PC-9 (cell line): ENCODE measurements at regions not wholly inside any gene's neighbourhood (a gene's known extent, or its start where the extent isn't known, plus 50 kb on each side); places are given as distances from the start of the nearest gene placed in this dataset.

ENCODE experiments used
- BruUV-seq: library from RNA; stranded (reverse); fragments of 400-500 nt; replicated peaks from 2 replicates; lab custom pipeline; 2021; lab: Mats Ljungman, UMichigan
- CTCF ChIA-PET: fragments of 300-600 bp; sonication (Branson Sonifier 250); formaldehyde crosslinking; loops from one replicate; lab custom pipeline; 2022; ENCODE audit warnings: antibody characterized with exemption; lab: Charles Lee
- POLR2A ChIA-PET: fragments of 300-600 bp; sonication (Branson Sonifier 250); formaldehyde crosslinking; loops from one replicate; lab custom pipeline; 2022; ENCODE audit warnings: antibody characterized with exemption; ENCODE audit not compliant: unreplicated experiment; lab: Charles Lee
- DNase-seq, 2 experiments: peaks; one replicate each; pipeline versions ENCODE4 v3.0.0 to v3.0.0-alpha.2; 2015 to 2022; ENCODE audit warnings: mixed read lengths in 1 of 2
- H2AFZ ChIP-seq: fragments of 200-600 bp; sonication (generic); 2 replicates; pipeline ENCODE4 v1.8.1; 2017; ENCODE audit warnings: antibody characterized with exemption
- H3F3A ChIP-seq: fragments of 200-600 bp; sonication (generic); 2 replicates; pipeline ENCODE4 v1.8.1; 2017; ENCODE audit warnings: antibody characterized with exemption, mild to moderate bottlenecking, low read depth; ENCODE audit not compliant: insufficient read depth
- H3K27ac ChIP-seq: fragments of 200-600 bp; sonication (generic); 2 replicates; pipeline ENCODE4 v1.6.1; 2016; ENCODE audit warnings: mixed run types
- H3K27me3 ChIP-seq: fragments of 200-600 bp; sonication (generic); 2 replicates; pipeline ENCODE4 v1.6.1; 2016; ENCODE audit warnings: low read depth, mixed run types; ENCODE audit not compliant: insufficient read depth
- H3K36me3 ChIP-seq: fragments of 200-600 bp; sonication (generic); 2 replicates; pipeline ENCODE4 v1.6.1; 2016; ENCODE audit warnings: low read depth, mixed run types
- H3K4me1 ChIP-seq: fragments of 200-600 bp; sonication (generic); replicated peaks from 2 replicates; pipeline ENCODE4 v1.6.1; 2016; ENCODE audit warnings: mixed run types; ENCODE audit not compliant: insufficient read depth
- H3K4me2 ChIP-seq: fragments of 200-600 bp; sonication (generic); 2 replicates; pipeline ENCODE4 v1.6.1; 2017; ENCODE audit warnings: mixed run types
- H3K4me3 ChIP-seq: fragments of 200-600 bp; sonication (generic); 2 replicates; pipeline ENCODE4 v1.6.1; 2016; ENCODE audit warnings: mixed run types
- H3K79me2 ChIP-seq: fragments of 200-600 bp; sonication (generic); 2 replicates; pipeline ENCODE4 v1.6.1; 2017; ENCODE audit warnings: low read depth, mixed run types
- H3K9me2 ChIP-seq: fragments of 200-600 bp; sonication (generic); 2 replicates; pipeline ENCODE4 v1.8.1; 2017; ENCODE audit warnings: mild to moderate bottlenecking; ENCODE audit not compliant: insufficient read depth
- H3K9me3 ChIP-seq: fragments of 200-600 bp; sonication (generic); 2 replicates; pipeline ENCODE4 v1.8.1; 2016; ENCODE audit warnings: low read depth; ENCODE audit not compliant: insufficient read depth
- H4K20me1 ChIP-seq: fragments of 200-600 bp; sonication (generic); 2 replicates; pipeline ENCODE4 v1.8.1; 2017; ENCODE audit not compliant: insufficient read depth
- CTCF ChIP-seq: fragments of 200-600 bp; sonication (generic); conservative IDR thresholded peaks from 2 replicates; pipeline ENCODE4 v1.6.1; 2017; ENCODE audit warnings: mixed run types, antibody characterized with exemption, mild to moderate bottlenecking, moderate library complexity
- EZH2 ChIP-seq: fragments of 200-600 bp; sonication (generic); IDR thresholded peaks from 2 replicates; pipeline ENCODE4 v1.8.0; 2017; ENCODE audit warnings: antibody characterized with exemption, low read depth
- intact Hi-C: fragments of 100-400 bp; cut with micrococcal nuclease; formaldehyde crosslinking; loops from one replicate; pipeline ENCODE4 v1.10.0; 2022; ENCODE audit not compliant: unreplicated experiment

- Histone ChIP-seq H3K79me2 (no peaks in the 10 kb centered on the region), H3K9me3 (no peaks in the 10 kb centered on the region), H4K20me1 (no peaks in the 10 kb centered on the region), H3K27me3 (no peaks in the 10 kb centered on the region), H3F3A (no peaks in the 10 kb centered on the region), H3K4me1 (no peaks in the 10 kb centered on the region), H3K27ac (no peak overlapping the region), H3K4me3 (no peak overlapping the region), H3K36me3 (no peaks in the 10 kb centered on the region), H3K9me2 (no peaks in the 10 kb centered on the region), H3K4me2 (no peak overlapping the region), H2AFZ (no peak overlapping the region)
- TF ChIP-seq EZH2 (no peak), CTCF (no peak)
- no peak for DNase-seq
- ChIA-PET POLR2A (no interaction called here), CTCF (no interaction called here)
- BruUV-seq, result no TSS peak
- intact Hi-C loops, result no loop called here
These were observed 98.3 kb downstream of the DYNAP start for GRCh38 chr18:54689319-54689718.

GRCh38 chr18:54690198-54690597 is 99.2 kb downstream of the DYNAP start:
- ChIA-PET POLR2A (no interaction called here), CTCF (no interaction called here)
- no peaks in the 10 kb centered on the region for H3K27me3 ChIP-seq

GRCh38 chr18:54692463-54692862 is 101.4 kb downstream of the DYNAP start:
- ChIA-PET CTCF (no interaction called here), POLR2A (interaction anchor here (0.6 kb wide), 1 partner anchor 410 kb away, joined by 4 read pairs; no protein-coding TSS in a partner anchor)
- intact Hi-C loops, result no loop called here

More at GRCh38 chr18:54690198-54690597, 99.2 kb downstream of the DYNAP start:
- Histone ChIP-seq H3K27ac (no peak overlapping the region), H3F3A (no peaks in the 10 kb centered on the region), H3K9me3 (no peaks in the 10 kb centered on the region), H3K4me3 (no peak overlapping the region), H3K79me2 (no peaks in the 10 kb centered on the region), H3K9me2 (no peaks in the 10 kb centered on the region), H2AFZ (no peak overlapping the region), H3K4me2 (no peak overlapping the region), H3K4me1 (no peaks in the 10 kb centered on the region), H4K20me1 (no peaks in the 10 kb centered on the region), H3K36me3 (no peaks in the 10 kb centered on the region)
- BruUV-seq, result no TSS peak
- intact Hi-C loops, result no loop called here
- DNase-seq, result no peak
- TF ChIP-seq EZH2, result no peak
- no peak for TF ChIP-seq CTCF

More at GRCh38 chr18:54692463-54692862, 101.4 kb downstream of the DYNAP start:
- no peaks in the 10 kb centered on the region for H3K27me3 ChIP-seq
- no peaks in the 10 kb centered on the region for H3K36me3 ChIP-seq
- DNase-seq, result no peak
- BruUV-seq, result no TSS peak
- no peaks in the 10 kb centered on the region for H3K9me2 ChIP-seq
- H3K27ac ChIP-seq, result no peak overlapping the region
- TF ChIP-seq CTCF (no peak), EZH2 (no peak)
- H3K4me3 ChIP-seq, result no peak overlapping the region
- no peaks in the 10 kb centered on the region for H3K4me1 ChIP-seq
- H3K9me3 ChIP-seq, result no peaks in the 10 kb centered on the region
- no peaks in the 10 kb centered on the region for H3K79me2 ChIP-seq
- H3K4me2 ChIP-seq, result no peak overlapping the region
- H2AFZ ChIP-seq, result no peak overlapping the region
- no peaks in the 10 kb centered on the region for H3F3A ChIP-seq
- H4K20me1 ChIP-seq, result no peaks in the 10 kb centered on the region
